Small intestine (tissue), 7 donors: ENCODE measurements at regions not wholly inside any gene's neighbourhood (a gene's known extent, or its start where the extent isn't known, plus 50 kb on each side); places are given as distances from the start of the nearest gene placed in this dataset.

ENCODE experiments used
- DNase-seq, 2 donors: peaks; one replicate each; pipeline versions ENCODE4 v3.0.0 to v3.0.0-alpha.2; 2013
- FAIRE-seq: peaks from 2 replicates; lab custom pipeline; 2012; peaks lifted over from hg19 to GRCh38; lab: Jason Lieb, UNC
- H3K27ac ChIP-seq, 3 donors: one replicate each; pipeline ENCODE4 v1.5.1; 2013; ENCODE audit warnings: low read length in 2 of 3, mild to moderate bottlenecking in 2 of 3, control low read depth in 1 of 3, inconsistent platforms in 1 of 3, low read depth in 1 of 3, moderate library complexity in 1 of 3
- H3K27me3 ChIP-seq, 3 donors: one replicate each; pipeline ENCODE4 v1.6.1; 2013; ENCODE audit warnings: low read length in 3 of 3, inconsistent platforms in 1 of 3; ENCODE audit not compliant: control insufficient read depth in 3 of 3, insufficient read depth in 3 of 3
- H3K36me3 ChIP-seq, 3 donors: one replicate each; pipeline ENCODE4 v1.6.1; 2013; ENCODE audit warnings: low read length in 3 of 3, inconsistent platforms in 1 of 3, low read depth in 1 of 3, mild to moderate bottlenecking in 1 of 3, moderate library complexity in 1 of 3; ENCODE audit not compliant: control insufficient read depth in 3 of 3, insufficient read depth in 2 of 3
- H3K4me1 ChIP-seq, 3 donors: one replicate each; pipeline ENCODE4 v1.6.1; 2013; ENCODE audit warnings: low read length in 2 of 3, inconsistent platforms in 1 of 3, low read depth in 1 of 3, mild to moderate bottlenecking in 1 of 3, moderate library complexity in 1 of 3; ENCODE audit not compliant: control insufficient read depth in 3 of 3, insufficient read depth in 2 of 3
- H3K4me3 ChIP-seq, 3 donors: one replicate each; pipeline ENCODE4 v1.5.1; 2013; ENCODE audit warnings: low read length in 3 of 3, control low read depth in 1 of 3, inconsistent platforms in 1 of 3, low read depth in 1 of 3, mild to moderate bottlenecking in 1 of 3, moderate library complexity in 1 of 3
- H3K9me3 ChIP-seq, 2 donors: one replicate each; pipeline ENCODE4 v1.6.1; 2013; ENCODE audit warnings: low read depth in 1 of 2, low read length in 1 of 2; ENCODE audit not compliant: control insufficient read depth in 2 of 2, insufficient read depth in 1 of 2
- WGBS, 3 donors: extraction: QIAGEN DNeasy Blood & Tissue Kit; methylation state at CpG; one replicate each; pipeline ENCODE4 v1.1.7; 2013; 5-methylcytosine and 5-hydroxymethylcytosine counted together
- donor health status: healthy with polysubstance abuse.
- donor health status: control.
- donor health status: control.
- donor health status: Bipolar disorder and iron deficiency.
- donor health status: healthy.

GRCh38 chr6:14422061-14422460 is 304.5 kb downstream of the CD83 start:
- Histone ChIP-seq H3K27ac (no peak overlapping the region), H3K27me3 (no peaks in the 10 kb centered on the region), H3K4me3 (no peak overlapping the region), H3K4me1 (no peaks in the 10 kb centered on the region), H3K9me3 (no peaks in the 10 kb centered on the region), H3K36me3 (no peaks in the 10 kb centered on the region)
- no peak for DNase-seq
- WGBS, 3 donors = 88 to 93% (median 92%) methylated on average over 6 of the region's 6 CpGs
- FAIRE-seq = no peak

DNA sequence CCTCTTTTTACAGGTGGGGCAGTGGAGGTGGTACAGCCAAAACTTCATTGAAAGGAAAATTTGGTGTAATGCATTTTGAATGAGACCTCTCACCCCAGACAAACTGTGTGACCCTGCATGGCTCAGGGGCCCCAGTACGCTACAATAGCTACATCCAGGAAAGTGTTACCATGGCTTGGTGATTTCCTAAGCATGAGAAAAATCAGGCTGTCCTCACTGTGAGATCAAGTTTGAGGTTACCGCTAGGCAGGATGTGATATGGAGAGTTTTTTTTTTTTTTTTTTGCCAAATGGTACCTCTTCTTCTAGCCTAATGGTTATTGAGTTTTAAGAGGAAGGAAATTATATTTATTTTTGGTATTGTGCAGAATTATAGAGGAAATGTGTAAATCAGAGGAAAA is 305.3 kb downstream of the CD83 start:
- no peaks in the 10 kb centered on the region for H3K9me3 ChIP-seq
- 67 to 96% (median 96%) methylated on average over 2 of the region's 2 CpGs for WGBS, 3 donors
- no peaks in the 10 kb centered on the region for H3K27me3 ChIP-seq
- no peak overlapping the region for H3K27ac ChIP-seq
- DNase-seq (no peak), FAIRE-seq (no peak)
- H3K36me3 ChIP-seq = no peaks in the 10 kb centered on the region
- no peak overlapping the region for H3K4me3 ChIP-seq
- no peaks in the 10 kb centered on the region for H3K4me1 ChIP-seq

- WGBS, 3 donors = 84 to 94% (median 93%) methylated on average over 5 of the region's 5 CpGs
- H3K4me3 ChIP-seq = no peak overlapping the region
- no peak overlapping the region for H3K27ac ChIP-seq
- no peaks in the 10 kb centered on the region for H3K27me3 ChIP-seq
- no peaks in the 10 kb centered on the region for H3K4me1 ChIP-seq
- no peak for DNase-seq
- H3K36me3 ChIP-seq = no peaks in the 10 kb centered on the region
- no peak for FAIRE-seq
- H3K9me3 ChIP-seq = no peaks in the 10 kb centered on the region
Observed at GRCh38 chr6:14423330-14423729, 305.8 kb downstream of the CD83 start.

GRCh38 chr6:14423955-14424354 is 306.4 kb downstream of the CD83 start:
- FAIRE-seq (no peak), DNase-seq (no peak)
- Histone ChIP-seq H3K9me3 (no peaks in the 10 kb centered on the region), H3K27me3 (no peaks in the 10 kb centered on the region), H3K4me3 (no peak overlapping the region), H3K4me1 (no peaks in the 10 kb centered on the region), H3K27ac (no peak overlapping the region), H3K36me3 (no peaks in the 10 kb centered on the region)
- 85 to 97% (median 89%) methylated on average over 6 of the region's 6 CpGs for WGBS, 3 donors

DNA sequence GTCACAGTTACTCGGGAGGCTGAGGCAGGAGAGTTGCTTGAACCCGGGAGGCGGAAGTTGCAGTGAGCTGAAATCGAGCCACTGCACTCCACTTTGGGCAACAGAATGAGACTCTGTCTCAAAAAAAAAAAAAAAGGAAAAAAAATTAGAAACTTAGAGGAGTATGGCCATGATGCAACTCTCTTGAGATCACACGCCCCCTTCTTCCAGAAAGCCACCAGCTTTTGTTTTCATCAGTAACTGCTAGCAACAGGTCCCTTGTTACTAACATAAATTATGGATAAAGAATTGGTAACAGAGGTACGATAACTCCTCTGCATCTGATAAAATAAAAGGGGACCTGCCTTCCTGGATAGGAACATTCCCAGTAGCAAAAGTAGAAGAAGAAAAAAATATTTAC is 308.2 kb downstream of the CD83 start:
- Histone ChIP-seq H3K27ac (no peak overlapping the region), H3K27me3 (no peaks in the 10 kb centered on the region), H3K36me3 (no peaks in the 10 kb centered on the region), H3K4me3 (no peak overlapping the region), H3K9me3 (no peaks in the 10 kb centered on the region), H3K4me1 (no peaks in the 10 kb centered on the region)
- FAIRE-seq (no peak), DNase-seq (no peak)
- 86 to 96% (median 93%) methylated on average over 6 of the region's 6 CpGs for WGBS, 3 donors

DNA sequence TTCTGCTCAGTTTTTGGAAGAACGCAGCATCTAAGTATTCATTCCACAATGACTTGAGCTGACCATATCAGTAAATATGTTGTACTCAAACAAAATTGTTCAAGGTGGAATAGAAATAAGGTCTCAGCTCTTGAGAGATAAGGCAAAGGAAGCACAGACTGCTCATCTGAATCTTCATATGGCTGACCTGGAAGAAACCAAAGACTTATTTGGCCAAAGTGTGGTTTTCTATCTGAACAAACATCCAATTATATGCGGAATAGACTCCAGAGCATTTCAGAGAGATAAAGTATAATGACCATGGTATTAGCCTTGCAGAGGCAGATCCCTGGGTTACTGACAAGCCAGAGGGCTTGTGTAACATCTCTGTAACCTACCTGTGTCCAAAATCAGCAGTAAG is 308.7 kb downstream of the CD83 start:
- Histone ChIP-seq H3K4me1 (no peaks in the 10 kb centered on the region), H3K36me3 (no peaks in the 10 kb centered on the region), H3K27ac (no peak overlapping the region), H3K4me3 (no peak overlapping the region), H3K27me3 (no peaks in the 10 kb centered on the region), H3K9me3 (no peaks in the 10 kb centered on the region)
- DNase-seq (no peak), FAIRE-seq (no peak)
- 94 to 96% (median 96%) methylated on average over 2 of the region's 2 CpGs for WGBS, 3 donors

DNA sequence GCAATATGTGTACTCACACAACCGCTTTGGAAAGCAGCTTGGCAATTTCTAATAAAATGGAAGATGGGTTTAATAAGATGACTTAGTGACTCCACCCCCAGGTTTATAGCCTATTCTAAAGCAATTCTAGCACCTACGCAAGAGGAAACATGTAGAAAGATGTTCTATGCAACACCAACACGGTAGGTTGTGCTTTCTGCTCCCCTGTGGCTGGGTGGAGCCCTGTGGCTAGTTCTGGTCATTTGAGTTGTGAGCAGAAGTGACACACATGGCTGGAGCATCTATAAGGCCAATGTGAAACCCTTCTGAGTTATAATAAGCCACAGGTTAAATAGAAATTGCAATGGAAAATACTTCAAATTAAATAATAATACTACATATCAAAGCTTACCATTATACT is 310.7 kb downstream of the CD83 start:
- no peak for FAIRE-seq
- H3K36me3 ChIP-seq = no peaks in the 10 kb centered on the region
- no peak for DNase-seq
- no peaks in the 10 kb centered on the region for H3K4me1 ChIP-seq
- H3K9me3 ChIP-seq = peaks cover 0 to 3% of the 10 kb centered on the region in 2 donors
- H3K27ac ChIP-seq = no peak overlapping the region
- 90 to 91% (median 90%) methylated on average over 3 of the region's 3 CpGs for WGBS, 3 donors
- no peak overlapping the region for H3K4me3 ChIP-seq
- H3K27me3 ChIP-seq = no peaks in the 10 kb centered on the region

DNA sequence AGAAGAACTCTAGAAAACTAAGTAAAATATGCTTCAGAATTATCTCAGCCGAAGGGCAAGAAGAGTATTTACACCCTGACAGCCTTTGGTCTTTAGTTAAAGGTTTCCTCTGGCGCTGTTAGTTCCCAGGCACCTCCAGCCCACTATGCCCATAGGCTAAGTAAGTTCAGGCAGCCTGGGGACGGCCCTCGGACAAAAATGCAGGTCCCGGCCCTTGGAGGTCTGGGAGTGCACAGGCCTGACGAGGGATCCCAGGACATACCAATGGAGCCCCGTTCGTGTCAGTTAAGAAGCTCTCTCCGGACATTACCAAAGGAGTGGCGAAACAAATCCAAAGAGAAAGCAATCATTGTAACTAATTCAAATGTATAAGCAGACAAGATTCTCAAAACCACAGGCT is 311.8 kb downstream of the CD83 start:
- Histone ChIP-seq H3K27me3 (no peaks in the 10 kb centered on the region), H3K4me3 (no peak overlapping the region), H3K4me1 (peaks cover 0 to 2% (median 0%) of the 10 kb centered on the region in 3 donors), H3K9me3 (peaks cover 0 to 7% of the 10 kb centered on the region in 2 donors), H3K27ac (no peak overlapping the region), H3K36me3 (no peaks in the 10 kb centered on the region)
- FAIRE-seq = no peak
- no peak for DNase-seq
- 92 to 93% (median 92%) methylated on average over 10 of the region's 10 CpGs for WGBS, 3 donors

GRCh38 chr6:14430218-14430617 is 312.6 kb downstream of the CD83 start:
- H3K27ac ChIP-seq = no peak overlapping the region
- no peaks in the 10 kb centered on the region for H3K36me3 ChIP-seq
- peaks cover 0 to 7% of the 10 kb centered on the region in 2 donors for H3K9me3 ChIP-seq
- no peak for DNase-seq
- peaks cover 0 to 9% (median 0%) of the 10 kb centered on the region in 3 donors for H3K4me1 ChIP-seq
- WGBS, 3 donors = 82 to 90% (median 82%) methylated on average over 2 of the region's 2 CpGs
- no peak for FAIRE-seq
- H3K27me3 ChIP-seq = no peaks in the 10 kb centered on the region
- no peak overlapping the region for H3K4me3 ChIP-seq
